ENCODE measurements at regions not wholly inside any gene's neighbourhood (a gene's known extent, or its start where the extent isn't known, plus 50 kb on each side); places are given as distances from the start of the nearest gene placed in this dataset.
"Not testable (repeated sequence)": the region's sequence is repeated elsewhere in the genome, so short reads cannot be mapped to it uniquely, and the experiment has no call there.

DNA sequence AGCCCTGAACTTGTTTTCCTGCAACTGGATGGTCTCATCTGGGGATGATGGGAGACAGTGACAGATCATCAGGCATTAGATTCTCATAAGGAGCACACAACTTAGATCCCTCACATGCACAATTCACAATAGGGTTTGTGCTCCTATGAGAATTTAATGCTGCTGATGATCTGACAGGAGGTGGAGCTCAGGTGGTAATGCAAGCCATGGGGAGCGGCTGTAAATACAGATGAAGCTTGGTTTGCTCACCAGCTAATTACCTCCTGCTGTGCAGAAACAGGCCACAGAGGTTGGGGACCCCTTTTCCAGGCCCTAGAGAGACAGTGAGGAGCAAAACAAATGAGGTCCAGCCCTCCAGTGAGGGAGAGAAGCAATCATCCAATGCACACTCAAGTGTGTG, 168.6 kb downstream of the RGS9 start:
- no peak for DNase-seq (ENCODE audit: low read depth)

DNA sequence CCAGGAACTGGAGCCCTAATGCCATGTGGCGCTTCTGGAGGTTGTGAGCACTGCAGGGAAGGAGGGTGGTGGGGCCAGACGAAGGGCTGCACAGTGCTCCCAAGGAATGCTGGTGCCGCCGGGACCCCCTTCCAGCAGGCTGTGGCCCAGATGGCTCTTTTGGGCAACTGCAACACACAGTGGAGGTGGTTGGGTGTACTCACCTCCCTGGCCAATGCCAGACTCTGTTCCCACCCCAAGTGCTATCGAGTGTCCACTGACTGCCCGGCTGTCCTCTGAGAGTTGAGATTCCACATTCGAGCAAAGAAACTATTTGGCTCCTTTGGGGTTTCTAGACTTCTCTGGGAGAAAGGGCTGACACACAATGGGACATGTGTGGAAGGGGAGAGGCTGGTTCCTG, 167.9 kb downstream of the RGS9 start:
- no peak for DNase-seq (ENCODE audit: low read depth)

DNA sequence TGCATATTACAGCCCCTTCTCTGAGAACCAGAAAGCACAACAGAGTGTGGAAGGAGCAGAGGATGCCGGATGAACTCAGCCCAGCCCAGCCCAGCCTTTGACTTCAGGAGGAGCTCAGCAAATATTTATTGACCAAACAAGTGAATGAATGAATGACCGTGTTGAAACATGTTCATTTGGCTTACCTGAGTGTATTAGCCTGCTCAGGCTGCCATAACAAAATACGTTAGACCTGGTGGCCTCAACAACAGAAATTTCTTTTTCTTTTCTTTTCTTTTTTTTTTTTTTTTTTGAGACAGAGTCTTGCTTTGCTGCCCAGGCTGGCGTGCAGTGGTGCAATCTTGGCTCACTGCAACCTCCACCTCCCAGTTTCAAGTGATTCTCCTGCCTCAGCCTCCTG, 164.7 kb downstream of the RGS9 start:
- not testable (repeated sequence) for DNase-seq (ENCODE audit: low read depth)

DNA sequence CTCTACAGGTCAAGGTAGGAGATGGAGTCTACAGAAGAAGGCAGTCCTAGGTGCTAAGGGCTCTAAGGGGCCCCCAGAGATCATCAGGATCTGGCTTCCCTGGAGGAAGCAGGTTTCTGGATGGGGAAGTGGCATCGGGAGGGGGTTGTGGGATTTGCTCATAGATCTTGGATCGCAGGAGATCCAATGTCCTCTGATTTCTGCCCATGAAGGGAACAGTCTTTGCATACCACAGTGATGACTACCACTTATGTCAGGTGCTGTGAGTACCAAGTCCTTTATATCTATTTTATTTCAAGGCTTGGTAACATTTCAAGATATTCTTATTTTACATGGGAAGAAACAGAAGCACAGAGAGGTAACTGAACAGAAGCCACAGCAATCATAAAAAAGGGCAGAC, 164.0 kb downstream of the RGS9 start:
- DNase-seq (ENCODE audit: low read depth), result no peak

DNA sequence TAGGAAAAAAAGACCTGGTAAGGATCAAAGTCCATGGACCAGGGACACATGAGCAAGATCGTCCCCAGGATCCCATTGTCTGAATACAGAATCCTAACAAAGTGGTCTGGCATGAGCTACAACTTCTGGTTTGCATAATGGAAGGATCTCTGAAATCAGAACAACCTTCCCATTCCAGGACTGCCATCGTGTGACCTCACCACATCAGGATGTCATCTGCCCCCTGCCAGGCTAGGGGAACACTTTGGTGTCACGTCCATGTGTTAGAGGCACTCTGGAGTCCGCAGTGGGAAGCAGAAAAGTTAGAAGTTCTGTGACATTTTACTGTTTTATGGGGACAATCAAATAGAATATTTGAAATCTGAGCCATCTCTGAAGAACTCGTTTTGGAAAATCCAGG, 160.7 kb downstream of the RGS9 start:
- DNase-seq (ENCODE audit: low read depth), result no peak

DNA sequence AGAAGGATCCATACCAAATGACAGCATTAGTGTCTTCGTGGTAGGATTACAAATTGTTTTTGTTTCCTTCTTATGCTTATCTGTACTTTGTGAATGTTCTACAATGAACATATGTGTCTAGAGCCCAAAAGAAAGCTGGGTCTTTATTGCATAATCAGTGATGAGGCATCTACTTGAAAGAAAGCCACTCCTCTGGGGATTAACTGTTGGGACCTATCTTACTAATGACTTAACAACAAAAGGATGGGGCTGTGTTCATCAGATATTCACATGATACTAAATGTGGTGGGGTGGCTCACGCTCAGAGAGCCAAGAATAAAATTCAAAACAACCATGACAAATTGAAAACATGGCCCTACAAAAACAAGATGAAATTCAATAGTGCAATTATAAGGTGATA, 160.2 kb downstream of the RGS9 start:
- DNase-seq (ENCODE audit: low read depth), result no peak

DNA sequence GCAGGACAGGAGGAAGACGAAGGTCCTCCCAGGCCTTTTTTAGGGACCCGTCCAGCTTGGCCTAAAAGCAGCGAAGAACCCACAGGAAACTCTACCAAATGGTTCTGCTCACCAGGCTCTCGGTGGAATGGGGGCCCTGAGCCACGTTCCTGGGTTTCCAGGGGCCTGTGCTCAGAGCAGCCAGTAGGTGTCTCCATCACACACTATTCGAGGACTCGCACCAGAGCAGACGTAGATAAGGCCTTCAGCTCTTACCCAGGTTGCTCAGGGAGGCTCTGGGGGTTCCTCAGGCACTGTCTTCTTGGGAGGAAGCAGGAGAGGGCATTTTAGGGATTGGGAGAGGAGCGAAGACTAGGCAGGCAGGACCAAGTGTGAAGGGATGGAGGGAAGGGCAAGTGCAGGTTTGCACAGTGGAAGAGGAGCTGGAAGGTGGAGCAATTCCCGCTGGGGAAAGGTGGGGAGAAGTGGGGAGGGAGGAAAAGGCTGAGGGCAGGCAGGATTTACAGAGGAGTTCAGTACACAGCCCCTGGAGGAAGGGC, 157.1 kb downstream of the RGS9 start:
- peak; percentile 48 for DNase-seq (ENCODE audit: low read depth)

DNA sequence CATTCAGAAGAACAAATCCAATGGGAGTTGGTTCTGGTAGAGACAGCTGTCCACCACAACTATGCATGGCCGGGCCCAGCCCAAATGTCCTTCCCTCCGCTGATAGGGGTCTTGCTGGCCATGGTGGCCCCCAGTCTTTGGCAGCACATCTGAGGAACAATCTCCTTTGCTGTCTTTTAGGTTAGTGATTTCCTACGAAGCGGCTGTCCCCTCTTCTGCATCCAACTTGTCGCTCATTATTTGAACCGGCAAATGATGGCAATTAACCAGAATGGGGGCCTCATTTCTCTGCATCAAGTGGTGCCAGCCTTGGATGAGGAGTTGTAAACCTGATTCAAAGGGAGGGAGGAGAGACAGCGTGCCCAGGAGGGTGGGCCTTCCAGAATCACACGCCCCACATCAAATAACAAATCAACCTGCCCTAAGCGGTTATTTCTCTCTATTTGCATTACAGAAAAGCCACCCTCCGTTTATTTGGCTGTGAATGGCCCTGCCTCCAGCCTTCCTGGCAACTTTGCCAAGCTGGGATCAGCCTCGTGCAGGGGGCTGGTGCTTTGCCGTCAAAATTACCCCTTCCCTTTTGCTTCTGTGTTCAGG, 156.5 kb downstream of the RGS9 start:
- no peak for DNase-seq (ENCODE audit: low read depth)

DNA sequence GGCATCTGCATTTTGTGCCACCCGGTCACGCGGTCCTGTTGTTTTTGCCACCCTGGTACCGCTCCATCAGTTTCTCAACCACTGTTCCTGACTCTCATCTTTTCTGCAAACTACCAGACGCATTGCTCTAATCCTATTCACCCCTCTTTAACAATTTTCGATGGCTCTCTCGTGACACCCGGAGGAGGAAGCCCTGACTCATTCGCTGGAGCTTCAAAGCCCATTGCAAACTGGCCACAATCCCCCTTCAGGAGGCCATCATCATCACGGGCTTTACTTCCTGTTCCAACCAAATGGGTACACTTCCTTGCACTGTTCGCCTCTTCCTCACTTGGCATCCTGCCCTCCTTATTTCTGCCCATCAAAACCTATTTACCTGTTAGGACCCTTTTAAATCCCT, 155.3 kb downstream of the RGS9 start:
- no peak for DNase-seq (ENCODE audit: low read depth)

DNA sequence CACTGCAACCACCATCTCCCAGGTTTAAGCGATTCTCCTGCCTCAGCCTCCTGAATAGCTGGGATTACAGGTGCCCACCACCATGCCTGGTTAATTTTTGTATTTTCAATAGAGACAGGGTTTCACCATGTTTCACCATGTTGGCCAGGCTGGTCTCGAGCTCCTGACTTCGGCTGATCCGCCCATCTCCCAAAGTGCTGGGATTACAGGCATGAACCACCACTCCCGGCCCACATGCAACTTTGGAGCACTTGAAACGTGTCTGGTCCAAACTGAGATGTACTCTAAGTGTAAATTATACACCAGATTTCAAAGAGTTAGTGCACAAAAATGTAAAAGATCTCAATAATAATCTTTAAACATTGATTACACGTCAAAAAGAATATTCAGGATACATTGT, 154.1 kb downstream of the RGS9 start:
- not testable (repeated sequence) for DNase-seq (ENCODE audit: low read depth)

DNA sequence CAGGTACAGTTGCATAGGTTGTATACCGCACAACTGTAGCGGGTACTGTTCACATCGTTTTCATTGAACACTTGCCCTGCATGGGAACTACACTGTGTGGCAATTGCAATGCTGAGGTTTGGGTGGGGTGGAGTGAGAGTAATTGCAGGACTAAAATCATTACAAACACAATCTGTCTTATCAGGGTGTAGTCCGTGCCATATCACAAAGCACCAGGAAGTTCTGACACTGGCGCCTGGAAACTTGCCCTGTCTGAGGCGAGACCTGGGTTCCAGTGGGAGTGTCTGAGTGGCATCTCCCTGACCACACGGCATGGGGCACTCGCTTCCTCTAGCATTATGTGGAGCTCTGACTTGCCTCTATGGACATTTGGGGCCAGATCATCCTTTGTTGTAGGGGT, 153.4 kb downstream of the RGS9 start:
- DNase-seq (ENCODE audit: low read depth), result no peak

DNA sequence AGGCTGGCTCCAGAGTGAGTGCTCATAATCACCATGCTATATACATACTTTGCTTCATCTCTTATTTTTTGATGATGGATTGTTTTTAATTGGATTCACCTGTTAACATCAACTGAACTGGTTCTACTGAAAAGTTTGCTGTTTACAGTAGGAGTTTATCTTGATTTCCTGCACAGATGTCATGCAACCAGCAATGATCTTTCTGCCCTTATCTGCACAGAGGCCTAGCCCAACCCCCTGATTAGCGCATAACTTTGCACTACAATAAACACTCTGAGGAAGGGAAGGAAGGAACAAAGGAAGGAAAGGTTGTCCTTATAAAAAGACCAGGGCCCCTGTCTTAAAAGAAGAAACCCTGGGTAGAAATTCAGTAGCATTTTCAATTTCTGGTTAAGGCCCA, 152.9 kb downstream of the RGS9 start:
- no peak for DNase-seq (ENCODE audit: low read depth)

DNA sequence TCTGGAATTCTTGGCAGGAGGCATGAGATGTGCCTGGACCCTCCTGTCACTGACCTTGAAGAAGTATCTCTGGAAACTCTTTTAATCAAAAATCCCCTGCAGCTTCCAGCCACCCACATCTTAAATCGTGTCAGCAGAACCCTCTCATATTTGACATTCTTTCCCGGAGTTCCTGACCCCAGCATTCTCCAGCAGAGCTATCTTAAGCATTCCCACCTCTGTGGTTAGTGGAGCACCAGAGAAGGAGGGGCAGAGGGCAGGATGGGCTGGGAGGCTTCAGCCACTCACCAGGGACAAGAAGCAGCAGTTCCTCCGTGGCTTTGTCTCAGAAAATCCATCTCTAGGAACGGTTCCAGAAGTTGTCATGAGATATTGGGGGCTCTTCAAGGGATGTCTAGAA, 149.9 kb downstream of the RGS9 start:
- no peak for DNase-seq (ENCODE audit: low read depth)

DNA sequence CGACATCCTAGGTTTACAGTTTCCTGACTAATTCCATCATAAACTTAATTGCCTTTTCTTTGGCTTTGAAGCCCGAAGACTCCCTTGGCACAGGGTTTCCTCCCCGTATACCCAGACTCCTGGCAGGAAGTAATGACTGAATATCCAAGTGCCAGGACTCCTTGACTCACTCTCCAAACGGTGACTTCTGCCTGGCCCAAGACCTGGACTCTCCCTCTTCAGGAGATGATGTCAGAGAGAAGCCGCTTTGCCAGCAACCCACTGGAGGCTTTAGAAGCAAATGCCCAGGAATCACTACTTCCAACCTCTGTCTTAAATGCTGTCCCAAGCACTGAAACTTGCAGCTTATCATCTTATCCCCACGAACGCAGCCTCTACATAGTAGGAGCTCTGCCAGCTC, 146.5 kb downstream of the RGS9 start:
- no peak for DNase-seq (ENCODE audit: low read depth)

DNA sequence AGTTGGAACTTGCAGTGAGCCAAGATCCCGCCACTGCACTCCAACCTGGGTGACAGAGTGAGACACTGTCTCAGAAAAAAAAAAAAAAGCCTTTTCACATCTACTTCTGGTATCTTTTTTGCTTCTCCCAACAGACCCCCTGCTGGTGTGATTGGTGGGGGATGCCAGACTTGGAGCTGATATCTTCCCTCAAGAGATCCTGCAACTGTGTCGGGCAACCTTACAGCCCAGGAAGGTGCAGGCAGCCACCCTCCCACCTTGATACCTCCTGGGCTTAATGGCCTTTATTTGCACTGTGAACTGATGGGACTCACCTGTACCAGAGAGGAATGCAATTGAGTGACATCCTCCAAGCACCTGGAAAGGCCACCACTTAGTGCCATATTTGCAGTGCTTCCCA, 142.3 kb downstream of the RGS9 start:
- no peak for DNase-seq (ENCODE audit: low read depth)

DNA sequence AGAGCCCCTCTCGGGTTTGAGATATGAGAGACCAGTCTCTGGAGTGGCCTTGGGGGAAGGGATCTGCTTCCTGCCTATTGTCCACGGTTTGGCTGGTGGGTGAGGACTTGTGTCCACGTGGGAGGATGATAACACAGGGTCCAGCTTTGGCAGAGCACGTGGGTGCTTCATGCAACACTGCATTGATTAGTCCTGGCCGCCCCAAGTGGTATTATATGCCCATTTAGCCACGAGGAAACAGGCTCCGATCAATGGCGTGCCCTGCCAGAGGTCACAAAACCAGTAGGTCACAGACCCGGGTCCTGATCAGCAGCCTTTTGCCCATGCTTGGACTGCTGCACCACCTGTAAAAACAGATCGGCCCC, 141.6 kb downstream of the RGS9 start:
- DNase-seq (ENCODE audit: low read depth), result no peak

DNA sequence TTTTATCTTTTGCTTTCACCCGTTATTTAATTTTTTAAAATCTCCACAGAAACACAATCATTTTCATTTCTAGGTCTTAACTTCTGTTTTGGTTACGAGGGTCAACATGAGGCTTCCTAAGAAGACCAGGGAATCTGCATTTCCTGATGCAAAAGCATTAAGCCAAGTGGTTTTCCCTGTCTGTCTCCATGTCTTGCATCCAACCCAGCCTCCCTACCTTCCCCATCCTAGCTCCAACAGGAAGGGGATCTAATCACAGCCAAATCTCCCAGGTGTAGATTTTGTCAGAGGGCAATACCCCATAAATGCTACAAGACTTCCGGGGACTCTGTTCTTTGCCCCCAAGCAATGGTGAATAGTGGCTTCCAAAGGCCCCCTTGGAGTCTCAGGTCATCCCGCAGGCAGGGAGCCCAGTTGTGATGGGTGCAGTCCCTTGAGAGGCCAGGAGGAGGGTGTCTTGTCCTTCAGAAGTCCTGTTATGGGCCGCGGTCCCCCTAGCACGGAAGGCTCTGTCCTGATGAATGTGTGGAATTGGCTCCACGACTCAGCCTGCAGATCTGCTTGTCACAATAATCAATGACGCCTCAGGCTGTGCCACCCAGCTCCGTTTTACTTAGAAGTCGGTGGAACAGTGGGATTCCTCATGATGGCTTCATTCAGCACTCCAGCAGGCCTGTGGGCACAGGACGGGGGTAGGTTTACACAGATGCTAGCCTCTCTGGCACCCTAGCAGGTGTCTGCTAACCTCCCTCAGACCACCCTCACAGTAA, 141.1 kb downstream of the RGS9 start:
- peak; percentile 22 for DNase-seq (ENCODE audit: low read depth)

DNA sequence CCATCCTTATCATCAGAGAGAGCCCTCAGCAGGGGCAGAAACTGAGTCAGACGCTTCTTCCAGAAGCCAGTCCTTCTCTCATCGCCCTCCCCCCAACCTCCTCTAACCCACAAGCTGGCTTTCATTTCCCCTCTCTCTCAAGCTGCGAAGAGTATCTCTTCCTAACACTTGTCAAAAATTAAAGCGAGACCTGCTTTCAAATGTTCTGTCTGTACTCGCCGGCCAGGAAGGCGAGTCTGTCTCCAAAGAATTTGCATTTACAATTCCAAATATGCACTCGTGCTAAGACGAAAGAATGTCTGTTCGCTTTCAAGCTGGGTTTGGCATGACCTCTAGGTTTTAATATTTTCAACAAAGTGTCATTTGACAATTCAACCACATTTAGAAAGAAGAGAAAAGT, 140.4 kb downstream of the RGS9 start:
- no peak for DNase-seq (ENCODE audit: low read depth)
